Myocyte (in vitro differentiated cells): ENCODE measurements at regions not wholly inside any gene's neighbourhood (a gene's known extent, or its start where the extent isn't known, plus 50 kb on each side); places are given as distances from the start of the nearest gene placed in this dataset.
A peak's percentile ranks its signal among the peaks of the same experiment; 100 is the strongest.
"Not testable (repeated sequence)": the region's sequence is repeated elsewhere in the genome, so short reads cannot be mapped to it uniquely, and the experiment has no call there.

Experiments
- DNase-seq: peaks from one replicate; pipeline ENCODE4 v3.0.0-alpha.2; 2012; ENCODE audit warnings: low read depth

DNA sequence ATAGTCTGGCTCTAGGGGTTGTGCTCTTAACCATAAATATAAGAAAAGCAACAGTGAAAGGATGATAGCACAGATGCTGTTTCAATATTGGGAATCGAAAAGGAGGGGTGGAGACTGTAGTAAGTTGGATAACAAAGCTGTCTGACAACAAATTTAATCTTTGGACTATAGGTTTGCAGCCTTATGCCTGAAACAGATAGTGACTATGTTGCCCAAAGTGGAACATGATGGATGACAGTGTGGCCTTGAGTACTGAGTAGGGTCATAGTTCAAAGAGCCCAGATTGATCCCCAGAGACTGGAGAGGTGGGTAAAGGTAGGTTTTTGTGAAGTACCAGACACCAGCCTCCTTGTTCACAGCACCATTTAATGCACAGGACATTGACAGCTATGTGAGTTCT is 144.0 kb upstream of the PALMD start:
- DNase-seq = no peak

DNA sequence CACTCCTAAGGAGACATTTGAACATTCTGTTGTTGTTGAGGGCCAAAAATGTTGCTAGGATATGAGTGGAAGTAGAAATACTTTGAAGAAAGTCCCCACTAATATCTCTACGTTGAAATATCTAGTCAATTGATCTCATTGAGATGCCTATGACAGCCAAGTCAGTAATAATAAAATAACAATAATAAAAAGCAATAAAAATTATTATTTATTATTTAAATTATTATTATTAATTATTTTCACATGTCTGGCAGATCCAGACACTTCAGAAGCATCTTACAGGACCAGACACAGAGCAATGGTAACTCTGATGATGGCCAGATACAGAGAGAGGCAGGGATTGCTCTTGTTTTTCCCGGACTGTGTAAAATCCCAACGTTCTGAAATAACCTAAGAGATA is 143.5 kb upstream of the PALMD start:
- DNase-seq = no peak

DNA sequence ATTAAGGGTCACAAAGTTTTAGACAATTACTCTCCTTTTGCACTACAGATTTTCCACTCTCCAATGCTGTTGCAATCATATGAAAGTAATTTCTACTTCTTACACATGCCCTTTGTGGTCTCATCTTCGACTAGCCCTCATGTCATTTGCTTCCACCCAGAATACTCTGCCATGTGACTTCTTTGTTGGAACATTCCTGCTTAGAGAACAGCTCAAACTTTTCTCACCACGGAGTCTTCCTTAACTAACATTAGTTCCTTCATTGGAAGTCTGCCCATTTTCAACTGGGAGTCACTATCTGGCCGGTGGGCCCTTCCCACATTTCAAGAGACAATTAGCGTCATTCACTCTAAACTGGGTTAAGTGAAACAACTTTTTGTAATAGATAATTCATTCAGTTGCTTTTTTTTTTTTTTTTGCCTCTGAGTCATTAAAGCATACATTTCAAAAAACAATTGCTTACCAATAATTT is 142.6 kb upstream of the PALMD start:
- peak; percentile 65 for DNase-seq

DNA sequence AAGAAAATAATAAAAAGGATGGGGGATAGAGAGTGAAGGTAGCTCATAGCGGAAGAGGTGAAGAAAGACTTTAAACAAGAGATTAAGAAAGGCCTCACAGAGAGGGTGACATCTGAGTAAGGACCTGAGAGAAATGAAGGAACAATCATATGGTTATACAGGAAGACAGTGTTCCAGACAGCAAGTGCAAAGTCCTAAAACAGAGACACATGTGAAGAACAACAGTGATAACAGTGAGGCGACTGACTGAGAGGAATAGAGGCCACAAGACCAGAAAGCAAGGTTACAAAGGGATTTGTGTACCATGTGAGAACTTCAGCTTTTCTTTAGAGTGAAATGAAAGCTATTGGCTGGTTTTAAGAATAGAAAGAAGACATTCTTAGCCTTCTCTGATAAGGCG is 141.6 kb upstream of the PALMD start:
- no peak for DNase-seq

GRCh38 chr1:99506631-99507030 is 139.3 kb upstream of the PALMD start:
- DNase-seq = no peak

DNA sequence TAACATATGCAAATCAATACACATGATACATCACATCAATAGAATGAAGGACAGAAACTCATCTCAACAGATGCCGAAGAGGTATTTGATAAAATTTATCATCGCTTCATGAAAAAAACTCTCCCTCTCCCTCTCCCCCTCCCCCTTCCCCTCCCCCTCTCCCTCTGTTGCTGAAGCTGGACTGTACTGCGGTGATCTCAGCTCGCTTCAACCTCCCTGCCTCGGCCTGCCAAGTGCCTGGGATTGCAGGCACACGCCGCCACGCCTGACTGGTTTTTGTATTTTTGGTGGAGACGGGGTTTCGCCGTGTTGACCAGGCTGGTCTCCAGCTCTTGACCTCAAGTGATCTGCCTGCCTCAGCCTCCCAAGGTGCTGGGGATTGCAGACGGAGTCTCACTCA is 138.5 kb upstream of the PALMD start:
- not testable (repeated sequence) for DNase-seq

GRCh38 chr1:99507906-99508732 is 137.8 kb upstream of the PALMD start:
- no peak for DNase-seq

- DNase-seq = not testable (repeated sequence)
Observed at GRCh38 chr1:99508733-99509445, 137.0 kb upstream of the PALMD start.

- not testable (repeated sequence) for DNase-seq
Observed at GRCh38 chr1:99514823-99515552, 130.9 kb upstream of the PALMD start.

DNA sequence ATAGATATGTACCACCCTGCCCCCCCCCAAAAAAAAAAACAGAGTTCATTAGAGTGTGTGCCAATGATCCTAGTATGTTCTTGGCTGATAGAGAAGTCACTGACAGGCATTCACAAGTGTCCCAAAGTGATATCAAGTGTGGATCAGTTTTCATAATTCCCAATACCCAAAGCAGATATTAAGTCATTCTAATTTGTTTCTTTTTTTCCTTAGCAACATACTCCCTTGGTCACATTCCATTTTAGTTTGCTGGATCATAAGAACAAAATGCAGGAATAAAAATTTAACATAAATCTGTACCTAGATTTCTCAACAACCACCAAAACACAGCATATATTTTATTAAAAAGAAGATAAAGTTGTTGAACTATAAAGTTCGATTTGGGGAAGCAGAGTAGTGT is 129.8 kb upstream of the PALMD start:
- no peak for DNase-seq

DNA sequence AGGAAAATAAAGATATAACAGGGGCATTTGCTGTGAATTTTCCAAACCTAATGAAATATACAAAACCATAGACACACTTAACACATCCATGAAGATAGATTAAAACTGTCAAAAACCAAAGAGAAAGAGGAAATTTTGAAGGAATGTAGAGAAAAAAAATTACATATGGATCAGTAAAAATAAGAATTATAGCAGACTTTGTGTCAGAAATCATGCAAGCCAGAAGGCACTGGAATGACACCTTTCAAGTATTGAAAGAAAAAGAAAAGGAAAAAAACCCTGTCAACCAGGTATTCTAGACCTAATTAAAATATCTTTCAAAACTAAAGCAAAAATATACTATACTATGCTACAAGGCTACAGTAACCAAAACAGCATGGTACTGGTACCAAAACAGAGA is 125.8 kb upstream of the PALMD start:
- no peak for DNase-seq

DNA sequence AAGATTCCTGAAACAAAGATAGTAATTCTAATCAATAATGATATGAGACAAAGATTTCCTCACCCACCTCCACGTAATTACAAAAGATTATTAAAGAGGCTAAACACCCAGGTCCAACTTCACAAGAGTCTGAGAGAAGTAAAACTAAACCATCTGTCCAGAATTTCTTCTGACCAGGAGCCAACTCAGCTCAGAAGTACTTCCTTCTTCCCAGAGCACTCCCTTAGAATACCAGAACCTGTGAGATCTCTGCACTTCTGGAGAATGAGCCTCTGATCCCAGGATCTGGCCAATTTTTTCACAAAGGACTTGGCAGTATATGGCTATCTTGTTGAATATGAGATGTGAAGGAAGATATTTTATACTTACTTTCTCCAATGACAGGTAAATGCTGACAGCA is 120.6 kb upstream of the PALMD start:
- no peak for DNase-seq

GRCh38 chr1:99527078-99527477 is 118.8 kb upstream of the PALMD start:
- DNase-seq = peak; percentile 50

- DNase-seq = no peak
Observed at GRCh38 chr1:99527545-99527944, 118.4 kb upstream of the PALMD start.

GRCh38 chr1:99529002-99529401 is 116.9 kb upstream of the PALMD start:
- no peak for DNase-seq

DNA sequence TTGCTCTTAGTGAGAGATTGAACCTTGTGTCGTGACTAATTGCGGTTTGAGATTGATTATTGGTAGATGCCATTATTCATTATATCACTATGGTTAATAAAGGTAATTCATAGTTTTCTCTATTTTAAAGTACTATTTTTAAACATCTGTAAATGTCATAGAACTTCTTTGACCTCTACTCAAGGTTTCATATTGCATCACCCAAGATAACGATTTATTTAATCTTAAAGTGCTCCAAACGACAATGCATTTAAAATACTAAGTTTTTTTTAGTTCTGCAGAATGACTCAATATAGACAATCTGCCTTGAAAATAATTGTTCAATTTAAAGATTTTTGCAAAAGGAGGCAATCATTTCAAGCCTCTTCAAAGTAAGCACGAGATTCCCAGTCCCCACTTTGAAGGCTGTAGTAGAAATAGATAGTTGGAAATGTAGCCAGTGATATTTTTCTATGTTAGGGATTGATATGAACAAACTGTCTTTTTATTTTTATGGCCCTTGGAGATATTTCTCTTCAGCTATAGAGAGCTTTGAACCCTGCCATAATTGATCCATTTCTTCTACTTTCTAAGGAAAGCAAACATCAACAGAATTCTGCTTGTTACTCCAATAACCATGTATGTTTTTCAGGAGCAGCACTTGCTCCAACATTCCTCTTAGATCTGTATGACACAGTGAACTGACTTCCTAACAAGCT is 114.2 kb upstream of the PALMD start:
- DNase-seq = no peak

DNA sequence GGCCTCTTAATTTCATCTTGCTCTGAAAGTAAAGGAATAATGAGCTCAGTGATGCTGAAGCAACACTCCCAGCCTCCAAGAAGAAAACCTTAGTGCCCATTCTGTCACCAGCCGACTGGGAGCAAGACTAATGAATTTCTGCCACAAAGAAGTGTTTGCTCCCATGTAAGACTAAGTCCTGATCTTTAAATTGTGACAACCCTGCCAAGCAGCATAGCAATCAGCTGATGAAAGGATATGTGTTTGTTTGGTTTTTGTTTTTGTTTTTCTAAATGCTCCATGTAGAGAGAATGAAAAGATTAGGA is 113.7 kb upstream of the PALMD start:
- DNase-seq = no peak

GRCh38 chr1:99533909-99534637 is 111.8 kb upstream of the PALMD start:
- DNase-seq = no peak

GRCh38 chr1:99534638-99534930 is 111.3 kb upstream of the PALMD start:
- peak; percentile 18 for DNase-seq

GRCh38 chr1:99535470-99536164 is 110.3 kb upstream of the PALMD start:
- DNase-seq = no peak
